Liver (tissue), 8 donors: ENCODE measurements at regions not wholly inside any gene's neighbourhood (a gene's known extent, or its start where the extent isn't known, plus 50 kb on each side); places are given as distances from the start of the nearest gene placed in this dataset.
"Not testable (repeated sequence)": the region's sequence is repeated elsewhere in the genome, so short reads cannot be mapped to it uniquely, and the experiment has no call there.

ENCODE experiments used
- DNase-seq: peaks from one replicate; pipeline ENCODE4 v3.0.0-alpha.2; 2017; ENCODE audit warnings: low spot score
- H3K27ac ChIP-seq, 2 donors: one replicate each; pipeline ENCODE4 v1.7.0; 2013; ENCODE audit warnings: inconsistent platforms in 2 of 2, low read length in 2 of 2, control low read depth in 1 of 2, low read depth in 1 of 2, mild to moderate bottlenecking in 1 of 2
- H3K27me3 ChIP-seq, 4 donors: one replicate each; pipeline versions ENCODE4 v1.6.1 to v1.7.0; 2013; ENCODE audit warnings: low read length in 3 of 4, inconsistent platforms in 1 of 4, mild to moderate bottlenecking in 1 of 4, moderate library complexity in 1 of 4; ENCODE audit not compliant: control insufficient read depth in 4 of 4, insufficient read depth in 4 of 4
- H3K36me3 ChIP-seq, 4 donors: one replicate each; pipeline versions ENCODE4 v1.6.1 to v1.7.0; 2013; ENCODE audit warnings: low read length in 3 of 4, mild to moderate bottlenecking in 3 of 4, low read depth in 1 of 4, moderate library complexity in 1 of 4; ENCODE audit not compliant: control insufficient read depth in 4 of 4, insufficient read depth in 3 of 4
- H3K4me1 ChIP-seq, 4 donors: one replicate each; pipeline versions ENCODE4 v1.6.1 to v1.7.0; 2013; ENCODE audit warnings: low read length in 3 of 4, mild to moderate bottlenecking in 3 of 4, moderate library complexity in 1 of 4; ENCODE audit not compliant: control insufficient read depth in 4 of 4, insufficient read depth in 4 of 4
- H3K4me3 ChIP-seq, 3 donors: one replicate each; pipeline versions ENCODE4 v1.6.1 to v1.7.0; 2013; ENCODE audit warnings: low read length in 3 of 3, control low read depth in 1 of 3, low read depth in 1 of 3, mild to moderate bottlenecking in 1 of 3
- H3K9ac ChIP-seq, 2 donors: one replicate each; pipeline ENCODE4 v1.7.0; 2013; ENCODE audit warnings: low read length in 2 of 2, mild to moderate bottlenecking in 2 of 2, moderate library complexity in 2 of 2, control low read depth in 1 of 2, low read depth in 1 of 2
- H3K9me3 ChIP-seq, 4 donors: one replicate each; pipeline versions ENCODE4 v1.6.1 to v1.7.0; 2013; ENCODE audit warnings: low read length in 3 of 4; ENCODE audit not compliant: control insufficient read depth in 4 of 4
- EGR1 ChIP-seq, 2 donors: IDR thresholded peaks; 2 replicates each; pipeline ENCODE4 v1.6.1; 2016 to 2018; ENCODE audit warnings: antibody characterized with exemption in 2 of 2, low read depth in 2 of 2
- FOXA1 ChIP-seq: IDR thresholded peaks from 2 replicates; pipeline ENCODE4 v1.6.1; 2016; ENCODE audit warnings: antibody characterized with exemption
- FOXA2 ChIP-seq: IDR thresholded peaks from 2 replicates; pipeline ENCODE4 v1.6.1; 2016; ENCODE audit warnings: antibody characterized with exemption
- GABPA ChIP-seq, 2 donors: IDR thresholded peaks in 1 of 2; conservative IDR thresholded peaks in 1 of 2; 2 replicates each; pipeline ENCODE4 v1.6.1; 2016; ENCODE audit warnings: antibody characterized with exemption in 2 of 2, mild to moderate bottlenecking in 1 of 2, moderate library complexity in 1 of 2
- HNF4A ChIP-seq, 2 donors: conservative IDR thresholded peaks; 2 replicates each; pipeline ENCODE4 v1.6.1; 2016; ENCODE audit warnings: antibody characterized with exemption in 2 of 2, mild to moderate bottlenecking in 2 of 2
- HNF4G ChIP-seq: IDR thresholded peaks from 2 replicates; pipeline ENCODE4 v1.6.1; 2016; ENCODE audit warnings: antibody characterized with exemption
- JUND ChIP-seq, 2 donors: IDR thresholded peaks; 2 replicates each; pipeline ENCODE4 v1.6.1; 2016; ENCODE audit warnings: antibody characterized with exemption in 2 of 2
- NR2F2 ChIP-seq: IDR thresholded peaks from 2 replicates; pipeline ENCODE4 v1.6.1; 2016; ENCODE audit warnings: antibody characterized with exemption
- RAD21 ChIP-seq, 2 donors: IDR thresholded peaks; 2 replicates each; pipeline ENCODE4 v1.6.1; 2016; ENCODE audit warnings: antibody characterized with exemption in 2 of 2, mild to moderate bottlenecking in 2 of 2
- RXRA ChIP-seq, 2 donors: IDR thresholded peaks; 2 replicates each; pipeline ENCODE4 v1.6.1; 2017 to 2018; ENCODE audit warnings: antibody characterized with exemption in 2 of 2, mild to moderate bottlenecking in 1 of 2
- SP1 ChIP-seq: IDR thresholded peaks from 2 replicates; pipeline ENCODE4 v1.6.1; 2018; ENCODE audit warnings: antibody characterized with exemption, mild to moderate bottlenecking
- TAF1 ChIP-seq: conservative IDR thresholded peaks from 2 replicates; pipeline ENCODE4 v1.6.1; 2016; ENCODE audit warnings: antibody characterized with exemption, mild to moderate bottlenecking
- YY1 ChIP-seq: IDR thresholded peaks from 2 replicates; pipeline ENCODE4 v1.6.1; 2016; ENCODE audit warnings: antibody characterized with exemption, mild to moderate bottlenecking
- WGBS: extraction: QIAGEN DNeasy Blood & Tissue Kit; methylation state at CpG from one replicate; pipeline ENCODE4 v1.1.7; 2013; 5-methylcytosine and 5-hydroxymethylcytosine counted together
- TF ChIP-seq, protein P1 (sequence below): IDR thresholded peaks from 2 replicates; pipeline ENCODE4 v1.6.1; 2016; ENCODE audit warnings: antibody characterized with exemption
- TF ChIP-seq, protein P2 (sequence below): IDR thresholded peaks from 2 replicates; pipeline ENCODE4 v1.6.1; 2016; ENCODE audit warnings: antibody characterized with exemption
- TF ChIP-seq, protein P3 (sequence below): IDR thresholded peaks from 2 replicates; pipeline ENCODE4 v1.6.1; 2016; ENCODE audit warnings: antibody characterized with exemption, mild to moderate bottlenecking
- TF ChIP-seq, protein P4 (sequence below): IDR thresholded peaks from 2 replicates; pipeline ENCODE4 v1.6.1; 2016; ENCODE audit warnings: antibody characterized with exemption
- TF ChIP-seq, protein P5 (sequence below): fragments of 150-350 bp; IDR thresholded peaks from 2 replicates; pipeline ENCODE4 v1.5.1; 2017; ENCODE audit warnings: improper control_type of control experiment, low read depth, low read length; ENCODE audit not compliant: missing input control
- donor health status: healthy.
- donor health status: healthy.
- donor health status: healthy.
- donor health status: healthy.
- donor health status: healthy.

DNA sequence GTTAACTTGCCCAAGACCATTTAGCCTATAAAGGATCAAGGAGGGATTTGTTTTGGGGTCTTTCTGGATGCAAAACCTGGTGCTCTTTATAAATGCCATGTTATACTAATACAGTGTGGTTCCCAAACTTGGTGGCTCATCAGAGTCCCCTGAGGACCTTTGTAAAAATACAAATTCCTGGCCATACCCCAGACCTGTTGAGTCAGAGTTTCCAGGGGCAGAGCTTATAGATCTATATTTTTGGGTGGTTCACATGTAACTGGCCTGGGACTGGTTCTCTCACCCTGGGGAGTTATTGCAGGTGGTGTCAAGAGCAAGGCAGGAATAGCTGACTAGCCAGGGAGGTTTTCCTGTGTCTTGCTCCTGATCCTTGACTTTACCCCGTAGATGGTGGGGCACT lies 136.9 kb upstream of the HNRNPU start:
- Histone ChIP-seq H3K9ac (no peak overlapping the region), H3K27me3 (no peaks in the 10 kb centered on the region), H3K9me3 (no peaks in the 10 kb centered on the region), H3K27ac (no peak overlapping the region), H3K4me1 (no peaks in the 10 kb centered on the region), H3K4me3 (no peak overlapping the region), H3K36me3 (no peaks in the 10 kb centered on the region)
- DNase-seq = no peak
- 98% methylated on average over 1 of the region's 1 CpG for WGBS
- TF ChIP-seq, protein P1, sequence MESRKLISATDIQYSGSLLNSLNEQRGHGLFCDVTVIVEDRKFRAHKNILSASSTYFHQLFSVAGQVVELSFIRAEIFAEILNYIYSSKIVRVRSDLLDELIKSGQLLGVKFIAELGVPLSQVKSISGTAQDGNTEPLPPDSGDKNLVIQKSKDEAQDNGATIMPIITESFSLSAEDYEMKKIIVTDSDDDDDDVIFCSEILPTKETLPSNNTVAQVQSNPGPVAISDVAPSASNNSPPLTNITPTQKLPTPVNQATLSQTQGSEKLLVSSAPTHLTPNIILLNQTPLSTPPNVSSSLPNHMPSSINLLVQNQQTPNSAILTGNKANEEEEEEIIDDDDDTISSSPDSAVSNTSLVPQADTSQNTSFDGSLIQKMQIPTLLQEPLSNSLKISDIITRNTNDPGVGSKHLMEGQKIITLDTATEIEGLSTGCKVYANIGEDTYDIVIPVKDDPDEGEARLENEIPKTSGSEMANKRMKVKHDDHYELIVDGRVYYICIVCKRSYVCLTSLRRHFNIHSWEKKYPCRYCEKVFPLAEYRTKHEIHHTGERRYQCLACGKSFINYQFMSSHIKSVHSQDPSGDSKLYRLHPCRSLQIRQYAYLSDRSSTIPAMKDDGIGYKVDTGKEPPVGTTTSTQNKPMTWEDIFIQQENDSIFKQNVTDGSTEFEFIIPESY = no peak
- TF ChIP-seq RXRA (IDR thresholded peaks at IDR 0.05) (no peak), HNF4G (no peak), JUND (IDR thresholded peaks at IDR 0.05) (no peak), RAD21 (IDR thresholded peaks at IDR 0.05) (no peak), TAF1 (no peak), FOXA2 (no peak), HNF4A (conservative IDR thresholded peaks at IDR 0.05) (no peak)
- TF ChIP-seq, protein P2, sequence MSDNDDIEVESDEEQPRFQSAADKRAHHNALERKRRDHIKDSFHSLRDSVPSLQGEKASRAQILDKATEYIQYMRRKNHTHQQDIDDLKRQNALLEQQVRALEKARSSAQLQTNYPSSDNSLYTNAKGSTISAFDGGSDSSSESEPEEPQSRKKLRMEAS = no peak

DNA sequence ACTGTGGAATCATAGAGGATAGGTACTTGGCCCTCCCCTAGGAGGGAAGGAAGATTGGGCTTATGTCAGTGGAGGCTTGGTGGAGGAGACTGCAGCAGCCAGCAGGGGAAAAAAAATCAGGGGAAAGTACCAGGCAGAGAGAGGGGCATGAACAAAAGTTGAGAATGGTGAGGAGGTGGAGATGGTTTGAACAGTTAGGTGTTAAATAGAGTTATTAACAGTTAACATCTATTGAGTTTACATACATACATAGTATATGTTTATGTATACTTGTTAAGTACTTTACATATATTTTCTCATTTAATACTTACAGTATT lies 136.5 kb upstream of the HNRNPU start:
- no peak for DNase-seq
- TF ChIP-seq HNF4A (conservative IDR thresholded peaks at IDR 0.05) = no peak
- TF ChIP-seq RXRA (IDR thresholded peaks at IDR 0.05) = no peak
- TF ChIP-seq, protein P2 = no peak
- no peak for TF ChIP-seq SP1
- TF ChIP-seq, protein P3, sequence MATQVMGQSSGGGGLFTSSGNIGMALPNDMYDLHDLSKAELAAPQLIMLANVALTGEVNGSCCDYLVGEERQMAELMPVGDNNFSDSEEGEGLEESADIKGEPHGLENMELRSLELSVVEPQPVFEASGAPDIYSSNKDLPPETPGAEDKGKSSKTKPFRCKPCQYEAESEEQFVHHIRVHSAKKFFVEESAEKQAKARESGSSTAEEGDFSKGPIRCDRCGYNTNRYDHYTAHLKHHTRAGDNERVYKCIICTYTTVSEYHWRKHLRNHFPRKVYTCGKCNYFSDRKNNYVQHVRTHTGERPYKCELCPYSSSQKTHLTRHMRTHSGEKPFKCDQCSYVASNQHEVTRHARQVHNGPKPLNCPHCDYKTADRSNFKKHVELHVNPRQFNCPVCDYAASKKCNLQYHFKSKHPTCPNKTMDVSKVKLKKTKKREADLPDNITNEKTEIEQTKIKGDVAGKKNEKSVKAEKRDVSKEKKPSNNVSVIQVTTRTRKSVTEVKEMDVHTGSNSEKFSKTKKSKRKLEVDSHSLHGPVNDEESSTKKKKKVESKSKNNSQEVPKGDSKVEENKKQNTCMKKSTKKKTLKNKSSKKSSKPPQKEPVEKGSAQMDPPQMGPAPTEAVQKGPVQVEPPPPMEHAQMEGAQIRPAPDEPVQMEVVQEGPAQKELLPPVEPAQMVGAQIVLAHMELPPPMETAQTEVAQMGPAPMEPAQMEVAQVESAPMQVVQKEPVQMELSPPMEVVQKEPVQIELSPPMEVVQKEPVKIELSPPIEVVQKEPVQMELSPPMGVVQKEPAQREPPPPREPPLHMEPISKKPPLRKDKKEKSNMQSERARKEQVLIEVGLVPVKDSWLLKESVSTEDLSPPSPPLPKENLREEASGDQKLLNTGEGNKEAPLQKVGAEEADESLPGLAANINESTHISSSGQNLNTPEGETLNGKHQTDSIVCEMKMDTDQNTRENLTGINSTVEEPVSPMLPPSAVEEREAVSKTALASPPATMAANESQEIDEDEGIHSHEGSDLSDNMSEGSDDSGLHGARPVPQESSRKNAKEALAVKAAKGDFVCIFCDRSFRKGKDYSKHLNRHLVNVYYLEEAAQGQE = no peak
- TF ChIP-seq, protein P4, sequence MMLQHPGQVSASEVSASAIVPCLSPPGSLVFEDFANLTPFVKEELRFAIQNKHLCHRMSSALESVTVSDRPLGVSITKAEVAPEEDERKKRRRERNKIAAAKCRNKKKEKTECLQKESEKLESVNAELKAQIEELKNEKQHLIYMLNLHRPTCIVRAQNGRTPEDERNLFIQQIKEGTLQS = no peak
- TF ChIP-seq, protein P5, sequence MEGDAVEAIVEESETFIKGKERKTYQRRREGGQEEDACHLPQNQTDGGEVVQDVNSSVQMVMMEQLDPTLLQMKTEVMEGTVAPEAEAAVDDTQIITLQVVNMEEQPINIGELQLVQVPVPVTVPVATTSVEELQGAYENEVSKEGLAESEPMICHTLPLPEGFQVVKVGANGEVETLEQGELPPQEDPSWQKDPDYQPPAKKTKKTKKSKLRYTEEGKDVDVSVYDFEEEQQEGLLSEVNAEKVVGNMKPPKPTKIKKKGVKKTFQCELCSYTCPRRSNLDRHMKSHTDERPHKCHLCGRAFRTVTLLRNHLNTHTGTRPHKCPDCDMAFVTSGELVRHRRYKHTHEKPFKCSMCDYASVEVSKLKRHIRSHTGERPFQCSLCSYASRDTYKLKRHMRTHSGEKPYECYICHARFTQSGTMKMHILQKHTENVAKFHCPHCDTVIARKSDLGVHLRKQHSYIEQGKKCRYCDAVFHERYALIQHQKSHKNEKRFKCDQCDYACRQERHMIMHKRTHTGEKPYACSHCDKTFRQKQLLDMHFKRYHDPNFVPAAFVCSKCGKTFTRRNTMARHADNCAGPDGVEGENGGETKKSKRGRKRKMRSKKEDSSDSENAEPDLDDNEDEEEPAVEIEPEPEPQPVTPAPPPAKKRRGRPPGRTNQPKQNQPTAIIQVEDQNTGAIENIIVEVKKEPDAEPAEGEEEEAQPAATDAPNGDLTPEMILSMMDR = no peak
- no peak for TF ChIP-seq HNF4G
- no peak for TF ChIP-seq NR2F2
- no peak for TF ChIP-seq GABPA (IDR thresholded peaks at IDR 0.05 in 1 of 2, conservative IDR thresholded peaks at IDR 0.05 in 1 of 2)
- no peak for TF ChIP-seq YY1
- TF ChIP-seq, protein P1 = no peak
- TF ChIP-seq JUND (IDR thresholded peaks at IDR 0.05) = no peak
- TF ChIP-seq EGR1 (IDR thresholded peaks at IDR 0.05; ENCODE audit: low read depth in 2 of 2) = no peak
- TF ChIP-seq RAD21 (IDR thresholded peaks at IDR 0.05) = no peak
- no peak for TF ChIP-seq FOXA1
- TF ChIP-seq TAF1 = no peak

DNA sequence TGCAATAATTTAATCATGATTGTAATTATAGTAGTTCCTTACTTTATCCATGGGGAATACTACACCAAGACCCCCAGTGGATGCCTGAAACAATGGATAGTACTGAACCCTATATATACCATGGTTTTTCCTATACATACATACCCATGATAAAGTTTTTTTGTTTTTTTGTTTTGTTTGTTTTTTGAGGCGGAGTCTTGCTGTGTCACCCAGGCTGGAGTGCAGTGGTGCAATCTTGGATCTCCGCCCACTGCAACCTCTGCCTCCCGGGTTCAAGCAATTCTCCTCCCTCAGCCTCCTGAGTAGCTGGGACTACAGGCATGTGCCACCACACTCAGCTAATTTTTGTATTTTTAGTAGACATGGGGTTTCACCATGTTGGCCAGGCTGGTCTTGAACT lies 135.3 kb upstream of the HNRNPU start:
- not testable (repeated sequence) for DNase-seq, H3K4me3 ChIP-seq, H3K9me3 ChIP-seq, H3K9ac ChIP-seq, H3K4me1 ChIP-seq, H3K36me3 ChIP-seq, H3K27me3 ChIP-seq, H3K27ac ChIP-seq
- 95% methylated on average over 3 of the region's 3 CpGs for WGBS

More for the DNA sequence above, 136.5 kb upstream of the HNRNPU start:
- Histone ChIP-seq H3K9ac (no peak overlapping the region), H3K27ac (no peak overlapping the region), H3K36me3 (no peaks in the 10 kb centered on the region), H3K27me3 (no peaks in the 10 kb centered on the region), H3K9me3 (no peaks in the 10 kb centered on the region), H3K4me3 (no peak overlapping the region), H3K4me1 (peaks cover 0 to 2% (median under 1%) of the 10 kb centered on the region in 4 donors)
